HepG2 (cell line): ENCODE measurements at regions not wholly inside any gene's neighbourhood (a gene's known extent, or its start where the extent isn't known, plus 50 kb on each side); places are given as distances from the start of the nearest gene placed in this dataset.

ENCODE experiments used
- FIP1L1 ChIP-seq: fragments of 200-400 bp; formaldehyde crosslinking; IDR thresholded peaks from 2 replicates; pipeline ENCODE4 v1.6.1; 2018; ENCODE audit warnings: low read depth, mild to moderate bottlenecking, low read length, moderate library complexity, borderline replicate concordance; ENCODE audit not compliant: insufficient read depth
- KDM1A ChIP-seq: IDR thresholded peaks from 2 replicates; pipeline ENCODE4 v1.6.1; 2016; ENCODE audit warnings: missing compliant biosample characterization
- MXD4 ChIP-seq: IDR thresholded peaks from 2 replicates; pipeline ENCODE4 v1.6.1; 2016; ENCODE audit warnings: mild to moderate bottlenecking, missing biosample characterization, missing genetic modification reagents
- PHF20 ChIP-seq: sonication (generic); formaldehyde crosslinking; IDR thresholded peaks from 2 replicates; pipeline ENCODE4 v1.5.0; 2020; ENCODE audit warnings: mild to moderate bottlenecking, missing genetic modification reagents
- RAD21 ChIP-seq: fragments of 450-650 bp; formaldehyde crosslinking; IDR thresholded peaks from 2 replicates; pipeline ENCODE4 v1.5.0; 2020; ENCODE audit warnings: mild to moderate bottlenecking
- SAFB2 ChIP-seq: sonication (generic); formaldehyde crosslinking; IDR thresholded peaks from 2 replicates; pipeline ENCODE4 v1.5.1; 2020; ENCODE audit warnings: missing genetic modification reagents, low read depth, mild to moderate bottlenecking, borderline replicate concordance
- TRIM24 ChIP-seq: sonication (generic); formaldehyde crosslinking; IDR thresholded peaks from 2 replicates; pipeline ENCODE4 v1.8.0; 2022; ENCODE audit warnings: mild to moderate bottlenecking, missing genetic modification reagents
- ZNF678 ChIP-seq: sonication (generic); formaldehyde crosslinking; IDR thresholded peaks from 2 replicates; pipeline ENCODE4 v1.4.0; 2020; ENCODE audit warnings: mild to moderate bottlenecking, missing genetic modification reagents
- TF ChIP-seq, protein P1 (sequence below): sonication (generic); formaldehyde crosslinking; IDR thresholded peaks from 2 replicates; pipeline ENCODE4 v1.8.0; 2022; ENCODE audit warnings: missing genetic modification reagents, mild to moderate bottlenecking, moderate library complexity, borderline replicate concordance
- TF ChIP-seq, protein P2 (sequence below): sonication (generic); formaldehyde crosslinking; conservative IDR thresholded peaks from 2 replicates; pipeline ENCODE4 v1.4.0; 2020; ENCODE audit warnings: missing genetic modification reagents
- TF ChIP-seq, protein P3 (sequence below): sonication (generic); formaldehyde crosslinking; IDR thresholded peaks from 2 replicates; pipeline ENCODE4 v1.8.1; 2022; ENCODE audit warnings: mild to moderate bottlenecking, missing genetic modification reagents
- TF ChIP-seq, protein P4 (sequence below): IDR thresholded peaks from 2 replicates; pipeline ENCODE4 v1.6.1; 2016; ENCODE audit warnings: low read depth
- TF ChIP-seq, protein P5 (sequence below): sonication (generic); formaldehyde crosslinking; IDR thresholded peaks from 2 replicates; pipeline ENCODE4 v1.5.0; 2020; ENCODE audit warnings: missing genetic modification reagents
- TF ChIP-seq, protein P6 (sequence below): IDR thresholded peaks from 2 replicates; pipeline ENCODE4 v1.4.0; 2020; ENCODE audit warnings: mild to moderate bottlenecking, missing genetic modification reagents

DNA sequence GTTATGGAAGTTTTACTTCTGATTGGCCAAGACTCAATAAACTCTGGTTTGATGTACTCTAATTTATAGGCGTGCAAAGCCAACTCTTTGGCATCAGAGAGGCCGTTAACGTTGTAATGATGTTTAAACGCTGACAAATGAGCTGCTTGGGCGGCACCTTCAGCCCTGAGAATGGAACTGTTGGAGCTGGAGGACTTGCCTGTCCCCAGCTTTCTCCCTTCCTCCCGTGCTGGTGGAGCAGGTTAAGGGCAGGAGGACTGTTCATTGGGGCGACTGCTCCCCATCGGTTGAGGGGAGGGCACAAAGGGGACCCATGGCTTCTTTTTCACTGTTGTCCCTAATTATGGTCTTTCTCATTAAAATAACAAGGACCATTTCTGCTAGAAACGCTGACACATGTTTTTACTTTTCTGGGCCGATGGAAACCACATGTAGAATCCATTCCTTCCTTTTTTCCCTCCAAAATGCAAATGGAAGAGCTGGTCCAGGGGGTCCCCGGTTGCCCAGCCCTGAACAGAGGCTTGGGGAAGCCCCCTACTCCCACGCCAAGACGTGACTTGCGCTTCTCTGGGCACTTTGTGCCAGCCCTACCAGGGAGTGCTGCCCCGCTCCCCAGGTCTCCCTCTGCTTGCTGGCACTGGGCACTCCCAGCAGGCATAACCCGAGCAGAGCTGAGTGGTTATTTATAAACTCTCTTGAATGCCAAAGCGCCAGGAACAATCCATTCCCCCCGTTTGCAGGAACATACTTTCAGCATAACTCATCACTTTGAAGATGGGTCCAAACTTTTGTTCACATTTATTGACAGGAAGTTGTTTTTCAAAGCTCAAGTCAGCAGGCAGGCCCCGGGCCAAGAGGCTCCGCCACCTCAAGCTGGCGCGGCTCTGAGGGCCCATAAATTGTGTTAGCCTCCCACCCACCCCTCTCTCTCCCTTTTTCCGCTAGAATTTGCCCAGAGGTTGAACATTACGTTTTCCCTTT is 170.1 kb downstream of the ASB1 start (continued):
- TF ChIP-seq, protein P1, sequence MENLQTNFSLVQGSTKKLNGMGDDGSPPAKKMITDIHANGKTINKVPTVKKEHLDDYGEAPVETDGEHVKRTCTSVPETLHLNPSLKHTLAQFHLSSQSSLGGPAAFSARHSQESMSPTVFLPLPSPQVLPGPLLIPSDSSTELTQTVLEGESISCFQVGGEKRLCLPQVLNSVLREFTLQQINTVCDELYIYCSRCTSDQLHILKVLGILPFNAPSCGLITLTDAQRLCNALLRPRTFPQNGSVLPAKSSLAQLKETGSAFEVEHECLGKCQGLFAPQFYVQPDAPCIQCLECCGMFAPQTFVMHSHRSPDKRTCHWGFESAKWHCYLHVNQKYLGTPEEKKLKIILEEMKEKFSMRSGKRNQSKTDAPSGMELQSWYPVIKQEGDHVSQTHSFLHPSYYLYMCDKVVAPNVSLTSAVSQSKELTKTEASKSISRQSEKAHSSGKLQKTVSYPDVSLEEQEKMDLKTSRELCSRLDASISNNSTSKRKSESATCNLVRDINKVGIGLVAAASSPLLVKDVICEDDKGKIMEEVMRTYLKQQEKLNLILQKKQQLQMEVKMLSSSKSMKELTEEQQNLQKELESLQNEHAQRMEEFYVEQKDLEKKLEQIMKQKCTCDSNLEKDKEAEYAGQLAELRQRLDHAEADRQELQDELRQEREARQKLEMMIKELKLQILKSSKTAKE, result no peak
- TF ChIP-seq KDM1A (CRISPR knock-in tag), result no peak
- TF ChIP-seq, protein P2, sequence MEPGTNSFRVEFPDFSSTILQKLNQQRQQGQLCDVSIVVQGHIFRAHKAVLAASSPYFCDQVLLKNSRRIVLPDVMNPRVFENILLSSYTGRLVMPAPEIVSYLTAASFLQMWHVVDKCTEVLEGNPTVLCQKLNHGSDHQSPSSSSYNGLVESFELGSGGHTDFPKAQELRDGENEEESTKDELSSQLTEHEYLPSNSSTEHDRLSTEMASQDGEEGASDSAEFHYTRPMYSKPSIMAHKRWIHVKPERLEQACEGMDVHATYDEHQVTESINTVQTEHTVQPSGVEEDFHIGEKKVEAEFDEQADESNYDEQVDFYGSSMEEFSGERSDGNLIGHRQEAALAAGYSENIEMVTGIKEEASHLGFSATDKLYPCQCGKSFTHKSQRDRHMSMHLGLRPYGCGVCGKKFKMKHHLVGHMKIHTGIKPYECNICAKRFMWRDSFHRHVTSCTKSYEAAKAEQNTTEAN (CRISPR knock-in tag), result no peak
- TF ChIP-seq FIP1L1, result no peak
- no peak for TF ChIP-seq MXD4 (CRISPR knock-in tag)
- TF ChIP-seq, protein P3, sequence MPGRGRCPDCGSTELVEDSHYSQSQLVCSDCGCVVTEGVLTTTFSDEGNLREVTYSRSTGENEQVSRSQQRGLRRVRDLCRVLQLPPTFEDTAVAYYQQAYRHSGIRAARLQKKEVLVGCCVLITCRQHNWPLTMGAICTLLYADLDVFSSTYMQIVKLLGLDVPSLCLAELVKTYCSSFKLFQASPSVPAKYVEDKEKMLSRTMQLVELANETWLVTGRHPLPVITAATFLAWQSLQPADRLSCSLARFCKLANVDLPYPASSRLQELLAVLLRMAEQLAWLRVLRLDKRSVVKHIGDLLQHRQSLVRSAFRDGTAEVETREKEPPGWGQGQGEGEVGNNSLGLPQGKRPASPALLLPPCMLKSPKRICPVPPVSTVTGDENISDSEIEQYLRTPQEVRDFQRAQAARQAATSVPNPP (CRISPR knock-in tag), result no peak
- no peak for TF ChIP-seq ZNF678 (CRISPR knock-in tag)
- TF ChIP-seq, protein P4, sequence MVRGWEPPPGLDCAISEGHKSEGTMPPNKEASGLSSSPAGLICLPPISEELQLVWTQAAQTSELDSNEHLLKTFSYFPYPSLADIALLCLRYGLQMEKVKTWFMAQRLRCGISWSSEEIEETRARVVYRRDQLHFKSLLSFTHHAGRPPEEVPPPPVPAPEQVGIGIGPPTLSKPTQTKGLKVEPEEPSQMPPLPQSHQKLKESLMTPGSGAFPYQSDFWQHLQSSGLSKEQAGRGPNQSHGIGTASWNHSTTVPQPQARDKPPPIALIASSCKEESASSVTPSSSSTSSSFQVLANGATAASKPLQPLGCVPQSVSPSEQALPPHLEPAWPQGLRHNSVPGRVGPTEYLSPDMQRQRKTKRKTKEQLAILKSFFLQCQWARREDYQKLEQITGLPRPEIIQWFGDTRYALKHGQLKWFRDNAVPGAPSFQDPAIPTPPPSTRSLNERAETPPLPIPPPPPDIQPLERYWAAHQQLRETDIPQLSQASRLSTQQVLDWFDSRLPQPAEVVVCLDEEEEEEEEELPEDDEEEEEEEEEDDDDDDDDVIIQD, result no peak
- no peak for TF ChIP-seq PHF20 (CRISPR knock-in tag)
- no peak for TF ChIP-seq SAFB2 (CRISPR knock-in tag)
- no peak for TF ChIP-seq RAD21 (CRISPR knock-in tag)
- TF ChIP-seq, protein P5, sequence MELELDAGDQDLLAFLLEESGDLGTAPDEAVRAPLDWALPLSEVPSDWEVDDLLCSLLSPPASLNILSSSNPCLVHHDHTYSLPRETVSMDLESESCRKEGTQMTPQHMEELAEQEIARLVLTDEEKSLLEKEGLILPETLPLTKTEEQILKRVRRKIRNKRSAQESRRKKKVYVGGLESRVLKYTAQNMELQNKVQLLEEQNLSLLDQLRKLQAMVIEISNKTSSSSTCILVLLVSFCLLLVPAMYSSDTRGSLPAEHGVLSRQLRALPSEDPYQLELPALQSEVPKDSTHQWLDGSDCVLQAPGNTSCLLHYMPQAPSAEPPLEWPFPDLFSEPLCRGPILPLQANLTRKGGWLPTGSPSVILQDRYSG (CRISPR knock-in tag), result no peak
- TF ChIP-seq TRIM24 (CRISPR knock-in tag), result no peak
- TF ChIP-seq, protein P6, sequence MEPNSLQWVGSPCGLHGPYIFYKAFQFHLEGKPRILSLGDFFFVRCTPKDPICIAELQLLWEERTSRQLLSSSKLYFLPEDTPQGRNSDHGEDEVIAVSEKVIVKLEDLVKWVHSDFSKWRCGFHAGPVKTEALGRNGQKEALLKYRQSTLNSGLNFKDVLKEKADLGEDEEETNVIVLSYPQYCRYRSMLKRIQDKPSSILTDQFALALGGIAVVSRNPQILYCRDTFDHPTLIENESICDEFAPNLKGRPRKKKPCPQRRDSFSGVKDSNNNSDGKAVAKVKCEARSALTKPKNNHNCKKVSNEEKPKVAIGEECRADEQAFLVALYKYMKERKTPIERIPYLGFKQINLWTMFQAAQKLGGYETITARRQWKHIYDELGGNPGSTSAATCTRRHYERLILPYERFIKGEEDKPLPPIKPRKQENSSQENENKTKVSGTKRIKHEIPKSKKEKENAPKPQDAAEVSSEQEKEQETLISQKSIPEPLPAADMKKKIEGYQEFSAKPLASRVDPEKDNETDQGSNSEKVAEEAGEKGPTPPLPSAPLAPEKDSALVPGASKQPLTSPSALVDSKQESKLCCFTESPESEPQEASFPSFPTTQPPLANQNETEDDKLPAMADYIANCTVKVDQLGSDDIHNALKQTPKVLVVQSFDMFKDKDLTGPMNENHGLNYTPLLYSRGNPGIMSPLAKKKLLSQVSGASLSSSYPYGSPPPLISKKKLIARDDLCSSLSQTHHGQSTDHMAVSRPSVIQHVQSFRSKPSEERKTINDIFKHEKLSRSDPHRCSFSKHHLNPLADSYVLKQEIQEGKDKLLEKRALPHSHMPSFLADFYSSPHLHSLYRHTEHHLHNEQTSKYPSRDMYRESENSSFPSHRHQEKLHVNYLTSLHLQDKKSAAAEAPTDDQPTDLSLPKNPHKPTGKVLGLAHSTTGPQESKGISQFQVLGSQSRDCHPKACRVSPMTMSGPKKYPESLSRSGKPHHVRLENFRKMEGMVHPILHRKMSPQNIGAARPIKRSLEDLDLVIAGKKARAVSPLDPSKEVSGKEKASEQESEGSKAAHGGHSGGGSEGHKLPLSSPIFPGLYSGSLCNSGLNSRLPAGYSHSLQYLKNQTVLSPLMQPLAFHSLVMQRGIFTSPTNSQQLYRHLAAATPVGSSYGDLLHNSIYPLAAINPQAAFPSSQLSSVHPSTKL (CRISPR knock-in tag), result peak; percentile 37; the same call in 1 of the 2 replicates
